HG02623 (cell line): ENCODE measurements at regions not wholly inside any gene's neighbourhood (a gene's known extent, or its start where the extent isn't known, plus 50 kb on each side); places are given as distances from the start of the nearest gene placed in this dataset.

Experiments
- ATAC-seq: cut with Tn5 transposase; IDR thresholded peaks from one replicate; pipeline ENCODE4 v1.9.1; 2021; ENCODE audit warnings: moderate library complexity; ENCODE audit not compliant: unreplicated experiment

GRCh38 chr10:44674536-44675386 lies 236.4 kb upstream of the TMEM72 start:
- no peak for ATAC-seq

DNA sequence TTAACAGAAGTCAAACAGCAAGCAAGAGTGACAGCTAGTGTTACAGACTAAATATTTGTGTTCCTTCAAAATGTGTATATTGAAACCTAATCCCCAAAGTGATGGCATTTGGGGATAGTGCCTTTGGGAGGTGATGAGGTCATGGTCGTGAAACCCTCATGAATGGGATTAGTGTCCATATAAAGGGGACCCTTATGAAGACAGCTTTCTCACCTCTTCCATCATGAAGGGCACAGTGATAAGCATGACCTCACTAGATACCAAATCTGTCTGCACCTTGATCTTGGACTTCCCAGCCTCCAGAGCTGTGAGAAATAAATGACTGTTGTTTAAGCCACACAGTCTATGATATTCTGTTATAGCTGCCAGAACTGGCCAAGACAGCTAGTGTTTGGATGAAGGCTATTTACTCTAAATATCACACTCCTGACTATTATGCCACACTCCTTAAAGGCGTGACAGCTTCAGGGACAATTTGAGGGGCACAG lies 235.7 kb upstream of the TMEM72 start:
- ATAC-seq = no peak

DNA sequence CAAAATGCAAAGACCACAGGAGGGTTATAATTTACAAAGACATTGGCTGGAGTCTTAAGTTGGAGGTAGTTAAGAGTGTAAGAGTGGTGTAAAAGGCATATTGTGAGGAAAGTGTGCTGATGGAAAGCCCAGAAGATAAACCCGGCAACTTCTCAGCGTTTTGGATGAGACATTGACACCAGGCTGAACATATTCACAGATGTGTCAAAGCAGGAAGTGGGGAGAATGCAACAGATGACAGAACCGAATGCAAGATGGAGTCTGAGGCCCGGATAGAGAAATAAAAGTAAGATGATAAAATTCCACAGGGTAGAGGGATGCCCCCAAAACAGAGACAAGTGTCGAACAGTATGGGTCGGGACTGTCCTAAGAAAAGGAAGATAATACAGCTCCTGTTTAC lies 230.4 kb upstream of the TMEM72 start:
- no peak for ATAC-seq

DNA sequence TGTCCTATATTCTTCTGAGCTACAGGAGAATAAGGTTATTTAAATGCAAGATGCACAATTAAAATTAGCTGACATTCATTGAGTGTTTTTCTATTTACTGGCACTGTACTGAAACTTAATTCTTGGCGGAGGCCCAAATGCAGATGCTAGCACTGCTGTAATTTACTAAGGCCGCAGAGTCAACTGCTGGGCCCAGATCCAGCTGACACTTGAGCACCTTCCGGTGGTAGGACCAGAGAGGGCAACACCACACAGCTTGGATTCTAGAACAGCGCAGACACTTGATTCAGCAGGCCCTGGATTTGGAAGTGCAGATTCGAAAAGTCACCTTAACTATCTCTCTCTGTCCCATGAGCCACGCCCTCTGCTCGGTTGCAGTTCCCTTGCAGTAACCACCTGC lies 228.6 kb upstream of the TMEM72 start:
- ATAC-seq = no peak

GRCh38 chr10:44684661-44685060 lies 226.5 kb upstream of the TMEM72 start:
- no peak for ATAC-seq

GRCh38 chr10:44685220-44685619 lies 225.9 kb upstream of the TMEM72 start:
- ATAC-seq = no peak

DNA sequence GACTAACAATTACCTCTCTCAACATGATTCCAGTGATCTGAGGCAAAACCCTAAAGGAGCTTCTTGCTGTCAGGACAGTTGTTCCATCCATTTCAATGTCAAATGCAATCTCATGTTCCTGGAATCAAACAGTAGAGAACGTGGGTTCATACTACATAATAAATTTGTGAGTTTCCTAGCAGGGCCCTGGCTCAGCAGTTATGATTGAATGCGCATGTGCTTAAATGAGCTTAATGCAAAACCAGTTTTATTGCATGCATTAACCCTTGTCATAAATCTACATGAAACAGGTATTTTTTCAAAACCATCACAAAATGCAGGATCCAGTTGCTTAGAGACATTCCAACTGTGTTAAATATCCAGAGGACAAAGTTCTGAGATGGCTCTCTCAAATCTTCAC lies 225.4 kb upstream of the TMEM72 start:
- ATAC-seq = no peak

GRCh38 chr10:44689368-44689767 lies 221.8 kb upstream of the TMEM72 start:
- no peak for ATAC-seq

- ATAC-seq = no peak
Observed at GRCh38 chr10:44696496-44696895, 214.6 kb upstream of the TMEM72 start.

GRCh38 chr10:44697116-44697515 lies 214.0 kb upstream of the TMEM72 start:
- no peak for ATAC-seq

- ATAC-seq = no peak
Observed at GRCh38 chr10:44702531-44702930, 208.6 kb upstream of the TMEM72 start.

GRCh38 chr10:44703241-44704155 lies 207.6 kb upstream of the TMEM72 start:
- ATAC-seq = no peak

DNA sequence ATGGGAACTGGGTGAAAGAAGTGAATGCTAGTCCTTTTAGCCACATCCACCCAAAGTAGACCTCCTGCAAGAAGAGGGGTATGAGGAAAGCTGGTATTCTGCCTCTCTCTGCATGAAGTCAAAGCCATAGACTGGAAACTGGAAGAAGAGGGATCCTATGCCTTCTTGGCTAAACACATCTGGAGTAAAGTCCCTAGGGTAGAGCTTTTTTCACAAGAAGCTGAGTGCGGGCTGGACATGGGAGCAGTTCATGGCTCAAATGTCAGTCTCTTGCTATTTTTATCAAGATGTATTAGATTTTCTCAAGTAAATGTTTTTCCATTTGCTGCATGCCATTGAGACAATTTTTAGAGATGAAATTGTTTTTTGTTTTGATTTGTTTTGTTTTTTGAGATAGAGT lies 206.5 kb upstream of the TMEM72 start:
- ATAC-seq = no peak

DNA sequence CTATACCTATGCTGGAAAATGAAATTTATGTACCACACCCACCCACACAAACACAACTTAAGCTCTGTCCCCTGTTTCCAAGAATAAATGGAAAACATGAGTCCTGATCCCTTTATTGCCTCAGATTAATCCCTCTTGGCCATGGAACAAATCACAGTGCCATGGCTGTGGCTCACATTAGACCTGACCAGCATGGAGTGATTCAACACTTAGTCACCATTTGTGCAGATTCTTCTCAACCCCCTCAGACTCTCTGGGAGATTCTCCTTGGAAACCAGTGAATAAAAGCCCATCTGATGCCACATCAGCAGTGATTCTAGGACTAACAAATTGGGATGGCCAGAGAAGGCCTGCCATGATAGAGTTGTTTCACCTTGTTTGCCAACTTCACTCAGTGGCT lies 204.4 kb upstream of the TMEM72 start:
- no peak for ATAC-seq

- ATAC-seq = no peak
Observed at GRCh38 chr10:44713307-44713706, 197.8 kb upstream of the TMEM72 start.

DNA sequence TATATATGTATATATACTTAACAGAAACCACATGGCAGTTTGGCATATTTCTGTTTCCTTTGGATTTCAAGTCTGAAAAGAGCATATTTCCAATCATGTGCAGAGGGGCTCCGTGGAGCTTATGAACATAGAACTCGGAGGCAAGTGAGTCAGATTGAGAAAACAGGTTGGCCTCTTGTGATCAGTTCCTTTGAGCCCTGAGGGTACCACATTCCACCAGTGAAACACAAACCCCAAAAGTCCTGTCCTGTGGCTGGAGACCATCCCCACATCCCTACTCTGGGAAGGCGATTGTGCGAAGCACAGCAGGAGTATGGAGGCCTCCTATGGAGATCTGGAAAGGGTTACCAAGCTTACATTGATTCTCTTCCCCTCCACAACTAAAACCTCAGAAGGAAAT lies 196.7 kb upstream of the TMEM72 start:
- ATAC-seq = no peak

DNA sequence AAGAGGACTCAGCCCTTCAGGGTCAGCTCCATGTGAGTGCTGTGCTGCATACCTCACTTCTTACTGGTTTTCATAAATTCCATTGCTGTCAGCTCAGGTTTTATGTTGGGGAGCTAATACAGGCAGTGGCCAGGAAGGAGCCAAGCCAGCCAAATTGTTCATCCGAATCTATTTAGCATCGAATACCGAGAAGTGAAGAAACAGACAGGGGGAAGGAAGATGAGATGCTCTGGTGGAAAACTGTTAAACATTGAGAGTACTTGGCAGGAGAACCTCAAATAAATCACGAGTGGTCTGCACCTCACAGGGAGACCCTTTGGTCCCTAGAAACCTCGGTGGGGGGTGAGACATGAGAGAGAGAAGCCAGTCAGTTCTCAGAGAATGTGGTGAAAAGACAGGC lies 196.0 kb upstream of the TMEM72 start:
- ATAC-seq = no peak

- no peak for ATAC-seq
Observed at GRCh38 chr10:44716470-44717015, 194.6 kb upstream of the TMEM72 start.

GRCh38 chr10:44723082-44723481 lies 188.1 kb upstream of the TMEM72 start:
- ATAC-seq = no peak

GRCh38 chr10:44723619-44724325 lies 187.4 kb upstream of the TMEM72 start:
- ATAC-seq = no peak
